GM21515 (cell line): ENCODE measurements at regions not wholly inside any gene's neighbourhood (a gene's known extent, or its start where the extent isn't known, plus 50 kb on each side); places are given as distances from the start of the nearest gene placed in this dataset.

ENCODE experiments used
- ATAC-seq: cut with Tn5 transposase; IDR thresholded peaks from one replicate; pipeline ENCODE4 v1.9.1; 2021; ENCODE audit not compliant: unreplicated experiment

GRCh38 chr7:17633067-17633466, 307.2 kb downstream of the SNX13 start:
- no peak for ATAC-seq

DNA sequence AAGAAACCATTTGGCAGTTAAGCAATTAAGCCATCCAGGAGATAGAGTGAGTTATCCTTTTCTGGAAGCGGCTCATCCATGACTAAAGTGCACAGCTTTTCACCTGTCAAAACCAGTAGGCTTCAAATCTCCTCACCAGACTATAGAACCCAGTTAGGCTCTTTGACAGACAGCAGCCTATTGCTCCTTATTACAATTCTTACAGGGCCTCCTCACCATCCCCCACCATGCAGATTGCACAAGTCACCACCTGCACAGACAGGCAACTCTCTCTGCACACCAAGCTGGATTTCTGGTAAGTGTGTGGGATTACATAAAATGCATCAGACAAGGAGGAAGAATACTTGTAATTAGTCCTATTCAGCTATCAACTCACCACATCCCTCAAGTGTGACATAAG, 301.6 kb downstream of the SNX13 start:
- no peak for ATAC-seq

GRCh38 chr7:17640730-17641377, 299.4 kb downstream of the SNX13 start:
- ATAC-seq, result no peak

- no peak for ATAC-seq
Observed at GRCh38 chr7:17645500-17645899, 294.8 kb downstream of the SNX13 start.

GRCh38 chr7:17646253-17646956, 293.9 kb downstream of the SNX13 start:
- ATAC-seq, result no peak

DNA sequence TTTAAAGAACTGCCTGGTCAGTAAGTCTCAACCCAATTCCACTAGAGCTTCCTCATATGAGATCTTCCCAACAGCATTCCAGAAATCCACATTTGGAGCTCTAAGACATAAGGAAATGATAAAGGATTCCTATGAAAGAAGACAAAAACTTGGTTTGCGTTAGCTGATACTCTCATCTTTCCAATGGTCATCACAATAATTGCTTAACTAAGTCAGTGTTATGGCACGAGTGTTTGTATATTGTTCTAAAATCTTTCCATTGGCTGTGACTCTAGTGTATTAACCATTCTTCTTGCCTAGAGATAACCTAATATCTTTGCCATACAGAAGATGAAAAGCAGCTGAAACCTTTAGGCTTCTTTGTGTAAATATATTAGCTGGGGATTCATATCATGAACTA, 289.0 kb downstream of the SNX13 start:
- no peak for ATAC-seq

- ATAC-seq, result no peak
Observed at GRCh38 chr7:17651863-17652385, 288.4 kb downstream of the SNX13 start.

- ATAC-seq, result no peak
Observed at GRCh38 chr7:17654940-17655339, 285.4 kb downstream of the SNX13 start.

DNA sequence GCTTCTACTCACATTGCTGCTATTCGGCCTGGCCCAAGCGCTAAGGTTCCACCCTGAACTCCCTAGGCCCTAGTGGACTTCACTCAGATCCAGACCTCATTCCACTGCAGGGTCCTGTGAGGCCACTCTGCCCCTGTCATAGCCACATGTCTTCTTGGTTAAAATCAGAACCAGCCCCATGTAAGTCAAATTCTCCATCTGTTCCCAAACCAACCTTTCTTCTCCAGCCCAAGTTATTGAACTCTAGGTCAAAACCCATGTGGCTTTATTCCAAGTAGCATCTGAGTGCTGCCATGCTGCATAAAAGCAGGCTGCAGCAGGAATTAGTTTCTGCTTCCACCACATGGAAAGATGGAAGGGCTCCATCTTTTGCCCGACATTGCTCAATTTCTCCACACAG, 281.2 kb downstream of the SNX13 start:
- ATAC-seq, result no peak

DNA sequence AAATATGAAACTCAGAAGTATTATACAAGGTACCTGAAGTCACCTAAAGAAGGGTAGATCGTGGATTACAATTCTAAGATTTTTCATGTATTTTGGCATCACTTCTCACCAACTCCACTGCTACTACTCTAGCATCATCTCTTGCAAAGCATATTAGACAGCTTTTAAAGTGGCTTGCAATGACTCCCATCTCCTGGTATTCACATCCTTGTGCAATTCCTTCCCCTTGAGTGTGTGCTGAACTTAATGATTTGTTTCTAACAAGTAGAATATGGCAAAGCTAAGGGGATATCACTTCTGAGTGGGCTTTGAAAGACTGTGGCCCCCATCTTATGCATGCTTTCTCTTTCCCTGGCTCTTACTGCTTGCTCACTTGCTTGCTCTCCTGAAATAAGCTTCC, 280.2 kb downstream of the SNX13 start:
- ATAC-seq, result no peak

- no peak for ATAC-seq
Observed at GRCh38 chr7:17661982-17662585, 278.2 kb downstream of the SNX13 start.

GRCh38 chr7:17663061-17663675, 277.1 kb downstream of the SNX13 start:
- no peak for ATAC-seq

DNA sequence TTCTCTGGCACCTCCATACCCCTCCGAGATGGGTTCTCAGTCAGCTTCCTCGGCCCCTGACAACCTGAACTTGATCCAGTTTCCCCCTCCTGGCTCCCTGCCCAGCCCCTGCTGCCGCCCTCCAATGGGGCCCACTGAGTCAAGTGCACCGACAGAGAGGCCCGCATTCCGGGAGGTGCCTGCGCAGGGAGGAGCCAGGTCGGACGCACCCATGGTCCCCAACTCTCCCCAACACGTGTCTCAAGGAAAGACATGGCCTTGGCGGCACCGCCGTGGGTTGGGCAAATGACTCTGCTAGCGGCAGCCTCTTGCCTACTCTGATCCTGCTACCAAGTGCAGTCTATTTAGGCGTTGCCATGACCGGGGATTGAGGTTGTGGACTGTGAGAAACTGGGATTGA, 275.3 kb downstream of the SNX13 start:
- no peak for ATAC-seq

GRCh38 chr7:17668122-17668521, 272.2 kb downstream of the SNX13 start:
- peak; percentile 63 for ATAC-seq

DNA sequence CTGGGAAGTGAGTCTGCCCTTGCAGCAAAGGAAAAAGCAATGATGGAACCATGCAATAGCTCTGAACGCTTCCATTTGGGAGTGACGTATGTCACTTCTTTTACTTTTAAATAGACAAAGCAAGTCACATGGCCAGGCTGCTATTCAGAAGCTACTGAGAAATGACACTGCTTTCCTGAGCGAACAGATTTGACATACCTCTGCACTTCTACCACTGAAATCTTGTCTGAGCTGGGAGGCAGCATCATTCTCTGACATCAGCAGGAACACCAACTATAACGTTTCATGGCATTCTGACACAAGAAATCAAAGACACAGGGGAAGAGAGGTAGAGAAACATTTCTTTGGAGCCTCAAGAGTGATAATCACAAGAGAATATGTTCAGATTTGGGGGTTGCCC, 271.1 kb downstream of the SNX13 start:
- no peak for ATAC-seq

DNA sequence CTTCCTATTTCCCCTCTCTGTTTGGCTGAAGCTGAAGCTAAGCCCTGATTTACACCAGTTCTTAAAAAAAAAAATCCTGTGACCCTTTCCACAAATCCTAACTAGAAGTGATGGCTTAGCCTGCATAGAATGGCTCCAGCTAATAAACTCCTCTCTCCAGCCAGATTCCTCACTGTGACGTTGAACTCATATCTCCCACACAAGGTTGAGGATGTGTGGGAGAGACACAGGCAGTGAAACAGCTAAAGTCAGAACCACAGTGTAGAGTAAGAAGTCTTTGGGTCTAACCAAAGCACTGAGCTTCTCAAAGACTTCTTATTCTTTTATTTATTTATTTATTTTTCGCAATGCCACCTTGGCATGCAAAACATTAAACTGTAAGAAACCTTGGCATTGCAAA, 268.3 kb downstream of the SNX13 start:
- no peak for ATAC-seq

DNA sequence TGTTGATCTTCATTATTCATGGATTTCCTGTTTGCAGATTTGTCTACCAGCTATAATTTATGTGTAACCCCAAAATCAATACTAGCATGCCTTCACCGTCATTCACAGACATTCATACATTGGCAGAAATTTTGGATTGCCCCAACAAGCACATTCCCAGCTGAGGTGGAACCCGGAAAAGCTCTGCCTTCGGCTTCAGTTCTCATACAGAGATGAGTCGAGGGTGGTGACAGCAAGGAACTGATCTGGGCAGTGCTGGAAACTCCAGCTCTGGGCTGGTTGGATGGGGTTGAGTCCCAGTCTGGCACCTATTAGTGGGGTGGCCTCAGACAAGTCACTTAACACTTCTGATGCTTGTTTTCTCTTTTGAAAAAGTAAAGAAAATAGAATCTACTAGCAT, 267.5 kb downstream of the SNX13 start:
- ATAC-seq, result no peak

- no peak for ATAC-seq
Observed at GRCh38 chr7:17674166-17674942, 265.9 kb downstream of the SNX13 start.

- ATAC-seq, result no peak
Observed at GRCh38 chr7:17674943-17675608, 265.2 kb downstream of the SNX13 start.

DNA sequence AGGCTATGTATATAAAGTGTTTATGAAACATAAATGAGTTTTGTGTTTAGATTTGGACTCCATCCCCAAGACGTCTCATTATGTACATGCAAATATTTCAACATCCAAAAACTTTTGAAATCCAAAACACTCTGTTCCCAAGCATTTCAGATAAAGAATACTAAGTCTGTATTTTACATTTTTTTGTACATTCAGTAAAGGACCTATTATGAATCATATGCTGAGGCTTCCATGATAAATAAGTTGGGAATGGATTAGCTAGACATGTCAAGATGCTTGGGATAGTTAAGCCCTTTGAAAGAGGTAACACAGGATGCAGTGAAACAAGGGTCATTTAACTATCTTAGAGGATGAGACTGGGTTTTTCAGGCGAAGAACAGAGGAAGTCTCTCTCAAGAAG, 262.9 kb downstream of the SNX13 start:
- no peak for ATAC-seq
